HG03103 (cell line): ENCODE measurements at regions not wholly inside any gene's neighbourhood (a gene's known extent, or its start where the extent isn't known, plus 50 kb on each side); places are given as distances from the start of the nearest gene placed in this dataset.

Source experiments
- ATAC-seq: cut with Tn5 transposase; IDR thresholded peaks from one replicate; pipeline ENCODE4 v1.9.1; 2021; ENCODE audit warnings: low read depth; ENCODE audit not compliant: unreplicated experiment

- ATAC-seq = no peak
Measured at GRCh38 chr13:65907666-65908525, 1322.2 kb downstream of the PCDH9 start.

GRCh38 chr13:65901723-65902122 lies 1328.4 kb downstream of the PCDH9 start:
- ATAC-seq = no peak

- no peak for ATAC-seq
Measured at GRCh38 chr13:65894049-65894448, 1336.1 kb downstream of the PCDH9 start.

- no peak for ATAC-seq
Measured at GRCh38 chr13:65892859-65893258, 1337.3 kb downstream of the PCDH9 start.

GRCh38 chr13:65889368-65889767 lies 1340.8 kb downstream of the PCDH9 start:
- ATAC-seq = no peak

- no peak for ATAC-seq
Measured at GRCh38 chr13:65882810-65883209, 1347.3 kb downstream of the PCDH9 start.

- ATAC-seq = no peak
Measured at GRCh38 chr13:65881561-65882155, 1348.5 kb downstream of the PCDH9 start.

- ATAC-seq = no peak
Measured at GRCh38 chr13:65875031-65875430, 1355.1 kb downstream of the PCDH9 start.

GRCh38 chr13:65872448-65872847 lies 1357.7 kb downstream of the PCDH9 start:
- no peak for ATAC-seq

GRCh38 chr13:65868884-65869283 lies 1361.3 kb downstream of the PCDH9 start:
- ATAC-seq = no peak

GRCh38 chr13:65868099-65868498 lies 1362.0 kb downstream of the PCDH9 start:
- ATAC-seq = no peak

- ATAC-seq = no peak
Measured at GRCh38 chr13:65866138-65866537, 1364.0 kb downstream of the PCDH9 start.

- no peak for ATAC-seq
Measured at GRCh38 chr13:65865206-65865605, 1364.9 kb downstream of the PCDH9 start.

- ATAC-seq = no peak
Measured at GRCh38 chr13:65864039-65864438, 1366.1 kb downstream of the PCDH9 start.

GRCh38 chr13:65860306-65860705 lies 1369.8 kb downstream of the PCDH9 start:
- ATAC-seq = no peak

- ATAC-seq = no peak
Measured at GRCh38 chr13:65857942-65858565, 1372.1 kb downstream of the PCDH9 start.

GRCh38 chr13:65856431-65856830 lies 1373.7 kb downstream of the PCDH9 start:
- no peak for ATAC-seq

GRCh38 chr13:65855242-65855805 lies 1374.8 kb downstream of the PCDH9 start:
- ATAC-seq = no peak

GRCh38 chr13:65854431-65854830 lies 1375.7 kb downstream of the PCDH9 start:
- no peak for ATAC-seq

- no peak for ATAC-seq
Measured at GRCh38 chr13:65844266-65844841, 1385.8 kb downstream of the PCDH9 start.

- ATAC-seq = no peak
Measured at GRCh38 chr13:65843314-65843731, 1386.8 kb downstream of the PCDH9 start.
